ENCODE measurements at regions not wholly inside any gene's neighbourhood (a gene's known extent, or its start where the extent isn't known, plus 50 kb on each side); places are given as distances from the start of the nearest gene placed in this dataset.
A peak's percentile ranks its signal among the peaks of the same experiment; 100 is the strongest.

DNA sequence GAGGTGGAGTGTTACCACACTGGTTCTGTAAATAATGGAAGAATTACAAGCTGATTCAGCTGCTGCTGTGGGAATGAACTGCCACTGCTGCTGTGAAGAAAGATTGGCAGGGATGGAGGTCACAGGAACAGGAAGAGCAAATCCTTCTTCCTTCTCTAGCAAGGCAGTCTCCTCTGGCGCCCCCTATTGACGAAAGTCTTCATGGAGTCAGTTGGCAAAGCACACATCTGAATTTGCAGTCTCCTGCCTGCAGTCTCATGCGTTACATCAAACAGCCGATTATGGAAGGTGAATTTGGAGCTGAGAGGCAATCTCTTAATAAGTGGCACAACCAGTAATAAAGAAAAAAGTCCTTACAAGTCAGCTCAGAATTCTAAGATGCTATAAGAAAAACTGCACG is 106.0 kb upstream of the TMTC1 start:
- TF ChIP-seq, protein P1, sequence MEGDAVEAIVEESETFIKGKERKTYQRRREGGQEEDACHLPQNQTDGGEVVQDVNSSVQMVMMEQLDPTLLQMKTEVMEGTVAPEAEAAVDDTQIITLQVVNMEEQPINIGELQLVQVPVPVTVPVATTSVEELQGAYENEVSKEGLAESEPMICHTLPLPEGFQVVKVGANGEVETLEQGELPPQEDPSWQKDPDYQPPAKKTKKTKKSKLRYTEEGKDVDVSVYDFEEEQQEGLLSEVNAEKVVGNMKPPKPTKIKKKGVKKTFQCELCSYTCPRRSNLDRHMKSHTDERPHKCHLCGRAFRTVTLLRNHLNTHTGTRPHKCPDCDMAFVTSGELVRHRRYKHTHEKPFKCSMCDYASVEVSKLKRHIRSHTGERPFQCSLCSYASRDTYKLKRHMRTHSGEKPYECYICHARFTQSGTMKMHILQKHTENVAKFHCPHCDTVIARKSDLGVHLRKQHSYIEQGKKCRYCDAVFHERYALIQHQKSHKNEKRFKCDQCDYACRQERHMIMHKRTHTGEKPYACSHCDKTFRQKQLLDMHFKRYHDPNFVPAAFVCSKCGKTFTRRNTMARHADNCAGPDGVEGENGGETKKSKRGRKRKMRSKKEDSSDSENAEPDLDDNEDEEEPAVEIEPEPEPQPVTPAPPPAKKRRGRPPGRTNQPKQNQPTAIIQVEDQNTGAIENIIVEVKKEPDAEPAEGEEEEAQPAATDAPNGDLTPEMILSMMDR (conservative IDR thresholded peaks at IDR 0.05; ENCODE audit: low read length) = peak; percentile 65
- no peak for TF ChIP-seq EZH2phosphoT487 (IDR thresholded peaks at IDR 0.05; ENCODE audit: borderline replicate concordance)

Measured in Loucy (cell line).